ENCODE measurements at regions not wholly inside any gene's neighbourhood (a gene's known extent, or its start where the extent isn't known, plus 50 kb on each side); places are given as distances from the start of the nearest gene placed in this dataset.

DNA sequence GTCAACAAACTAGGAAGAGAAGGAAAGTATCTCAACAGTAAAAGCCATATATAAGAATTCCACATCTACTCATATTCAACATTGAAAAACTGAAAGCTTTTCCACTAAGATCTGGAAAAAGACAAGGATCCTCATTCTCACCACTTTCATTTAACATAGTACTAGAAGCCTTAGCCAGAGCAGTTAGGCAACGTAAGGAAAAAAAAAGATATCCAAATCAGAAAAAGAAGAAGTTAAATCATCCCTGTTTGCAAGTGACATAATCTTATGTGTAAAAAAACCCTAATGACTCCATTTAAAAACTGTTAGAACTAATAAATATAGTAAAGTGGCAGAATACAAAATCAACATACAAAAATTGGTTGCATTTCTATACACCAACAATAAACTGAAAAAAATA, 426.2 kb downstream of the BCAT1 start:
- H3K4me3 Mint-ChIP-seq (ENCODE audit: unreplicated experiment) = no peak overlapping the region
- no peaks in the 10 kb centered on the region for H3K4me1 Mint-ChIP-seq (ENCODE audit: unreplicated experiment)
- H3K36me3 Mint-ChIP-seq (ENCODE audit: low read depth, unreplicated experiment) = no peaks in the 10 kb centered on the region
- H3K27ac Mint-ChIP-seq (ENCODE audit: unreplicated experiment) = no peak overlapping the region
- no peaks in the 10 kb centered on the region for H3K9me3 Mint-ChIP-seq (ENCODE audit: unreplicated experiment)
- TF ChIP-seq, protein P1, sequence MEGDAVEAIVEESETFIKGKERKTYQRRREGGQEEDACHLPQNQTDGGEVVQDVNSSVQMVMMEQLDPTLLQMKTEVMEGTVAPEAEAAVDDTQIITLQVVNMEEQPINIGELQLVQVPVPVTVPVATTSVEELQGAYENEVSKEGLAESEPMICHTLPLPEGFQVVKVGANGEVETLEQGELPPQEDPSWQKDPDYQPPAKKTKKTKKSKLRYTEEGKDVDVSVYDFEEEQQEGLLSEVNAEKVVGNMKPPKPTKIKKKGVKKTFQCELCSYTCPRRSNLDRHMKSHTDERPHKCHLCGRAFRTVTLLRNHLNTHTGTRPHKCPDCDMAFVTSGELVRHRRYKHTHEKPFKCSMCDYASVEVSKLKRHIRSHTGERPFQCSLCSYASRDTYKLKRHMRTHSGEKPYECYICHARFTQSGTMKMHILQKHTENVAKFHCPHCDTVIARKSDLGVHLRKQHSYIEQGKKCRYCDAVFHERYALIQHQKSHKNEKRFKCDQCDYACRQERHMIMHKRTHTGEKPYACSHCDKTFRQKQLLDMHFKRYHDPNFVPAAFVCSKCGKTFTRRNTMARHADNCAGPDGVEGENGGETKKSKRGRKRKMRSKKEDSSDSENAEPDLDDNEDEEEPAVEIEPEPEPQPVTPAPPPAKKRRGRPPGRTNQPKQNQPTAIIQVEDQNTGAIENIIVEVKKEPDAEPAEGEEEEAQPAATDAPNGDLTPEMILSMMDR (IDR thresholded peaks at IDR 0.05; ENCODE audit: unreplicated experiment) = no peak
- H3K27me3 Mint-ChIP-seq (ENCODE audit: unreplicated experiment) = no peaks in the 10 kb centered on the region
- DNase-seq (ENCODE audit: low spot score) = no peak

DNA sequence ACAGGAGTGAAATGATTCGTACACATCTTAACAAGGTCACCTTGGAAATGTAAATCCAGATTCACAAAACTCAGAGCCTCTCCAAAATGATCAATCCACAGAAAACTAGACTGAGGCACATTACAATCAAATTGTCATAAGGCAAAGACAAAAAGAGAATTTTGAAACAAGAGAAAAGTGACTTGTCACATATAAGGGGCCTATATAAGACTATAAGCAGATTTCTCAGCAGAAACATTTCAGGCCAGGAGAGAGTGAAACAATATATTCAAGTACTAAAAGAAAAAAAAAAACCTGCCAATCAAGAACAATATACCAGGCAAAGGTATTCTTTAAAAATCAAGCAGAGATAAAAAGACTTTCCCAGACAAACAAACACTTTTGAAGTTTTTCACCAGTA, 429.1 kb downstream of the BCAT1 start:
- Mint-ChIP-seq H3K36me3 (ENCODE audit: low read depth, unreplicated experiment) (no peaks in the 10 kb centered on the region), H3K9me3 (ENCODE audit: unreplicated experiment) (no peaks in the 10 kb centered on the region), H3K27ac (ENCODE audit: unreplicated experiment) (no peak overlapping the region), H3K4me1 (ENCODE audit: unreplicated experiment) (no peaks in the 10 kb centered on the region), H3K27me3 (ENCODE audit: unreplicated experiment) (no peaks in the 10 kb centered on the region), H3K4me3 (ENCODE audit: unreplicated experiment) (no peak overlapping the region)
- no peak for DNase-seq (ENCODE audit: low spot score)
- TF ChIP-seq, protein P1 (IDR thresholded peaks at IDR 0.05; ENCODE audit: unreplicated experiment) = no peak

DNA sequence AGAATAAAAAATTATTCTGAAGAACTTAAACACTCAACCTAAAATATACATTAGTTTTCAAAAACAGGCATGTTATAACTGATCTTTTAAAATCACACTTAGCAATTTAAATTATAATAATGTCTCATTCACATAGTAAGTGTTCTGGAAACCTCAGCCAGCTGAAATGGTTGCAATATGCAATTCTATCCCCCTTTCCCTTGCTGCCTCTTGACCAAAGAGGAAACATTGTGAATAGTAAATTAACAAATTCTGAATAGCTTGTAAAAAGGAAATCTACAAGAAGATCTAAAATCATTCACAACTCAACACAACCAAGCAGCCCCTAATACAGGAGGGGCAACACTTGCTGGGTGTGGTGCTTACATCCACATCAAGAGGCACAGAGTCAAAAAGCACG, 431.9 kb downstream of the BCAT1 start:
- Mint-ChIP-seq H3K4me3 (ENCODE audit: unreplicated experiment) (no peak overlapping the region), H3K27ac (ENCODE audit: unreplicated experiment) (no peak overlapping the region), H3K4me1 (ENCODE audit: unreplicated experiment) (no peaks in the 10 kb centered on the region), H3K27me3 (ENCODE audit: unreplicated experiment) (peaks cover 2% of the 10 kb centered on the region), H3K9me3 (ENCODE audit: unreplicated experiment) (no peaks in the 10 kb centered on the region), H3K36me3 (ENCODE audit: low read depth, unreplicated experiment) (no peaks in the 10 kb centered on the region)
- TF ChIP-seq, protein P1 (IDR thresholded peaks at IDR 0.05; ENCODE audit: unreplicated experiment) = no peak
- no peak for DNase-seq (ENCODE audit: low spot score)

DNA sequence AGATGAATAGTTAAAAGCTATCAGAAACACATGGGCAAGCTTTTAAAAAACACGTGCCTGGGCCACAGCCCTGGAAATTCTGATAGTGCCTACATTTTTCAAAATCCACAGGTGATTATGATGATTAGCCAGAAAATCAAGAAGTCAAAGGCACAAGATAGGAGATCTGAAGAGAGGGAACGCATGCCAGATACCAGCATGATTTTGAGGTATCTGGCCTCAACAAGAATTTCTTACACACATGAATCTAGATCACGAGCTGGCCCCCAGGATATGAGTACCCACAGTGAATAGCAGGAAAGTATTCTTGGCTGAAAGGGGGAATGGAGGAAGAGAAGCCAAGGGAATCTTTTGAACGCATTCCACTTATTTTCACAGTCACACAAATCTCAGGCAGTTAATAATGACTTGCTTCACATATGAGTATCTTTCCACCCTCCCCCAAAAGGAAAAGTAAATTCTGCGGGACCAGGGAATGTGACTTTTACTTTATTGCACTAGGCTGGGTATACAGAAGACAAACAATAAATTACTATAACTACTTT, 438.2 kb downstream of the BCAT1 start:
- no peak overlapping the region for H3K27ac Mint-ChIP-seq (ENCODE audit: unreplicated experiment)
- H3K36me3 Mint-ChIP-seq (ENCODE audit: low read depth, unreplicated experiment) = no peaks in the 10 kb centered on the region
- no peaks in the 10 kb centered on the region for H3K4me1 Mint-ChIP-seq (ENCODE audit: unreplicated experiment)
- TF ChIP-seq, protein P1 (IDR thresholded peaks at IDR 0.05; ENCODE audit: unreplicated experiment) = no peak
- H3K4me3 Mint-ChIP-seq (ENCODE audit: unreplicated experiment) = no peak overlapping the region
- DNase-seq (ENCODE audit: low spot score) = no peak
- no peaks in the 10 kb centered on the region for H3K9me3 Mint-ChIP-seq (ENCODE audit: unreplicated experiment)
- peaks cover 2% of the 10 kb centered on the region for H3K27me3 Mint-ChIP-seq (ENCODE audit: unreplicated experiment)

DNA sequence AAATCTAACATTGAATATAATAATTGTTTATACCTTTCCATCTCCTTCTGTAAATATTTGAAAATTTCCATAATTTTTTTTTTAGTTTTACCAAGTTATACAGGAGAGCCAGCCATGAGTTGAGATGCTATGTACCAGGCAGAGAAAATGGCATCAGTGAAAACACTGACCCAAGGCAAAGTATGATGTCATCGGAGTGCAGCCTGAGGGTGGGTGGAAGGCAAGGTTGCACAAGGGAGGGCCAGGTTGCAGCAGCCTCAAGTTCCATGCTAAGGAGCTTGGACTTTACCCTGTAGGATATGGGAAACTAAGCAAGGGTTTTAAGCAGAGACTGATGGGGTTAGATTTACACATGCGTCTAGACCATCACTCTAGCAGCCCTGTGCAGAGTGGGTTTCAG, 441.1 kb downstream of the BCAT1 start:
- Mint-ChIP-seq H3K27me3 (ENCODE audit: unreplicated experiment) (no peaks in the 10 kb centered on the region), H3K4me3 (ENCODE audit: unreplicated experiment) (no peak overlapping the region), H3K9me3 (ENCODE audit: unreplicated experiment) (no peaks in the 10 kb centered on the region), H3K36me3 (ENCODE audit: low read depth, unreplicated experiment) (no peaks in the 10 kb centered on the region), H3K4me1 (ENCODE audit: unreplicated experiment) (no peaks in the 10 kb centered on the region), H3K27ac (ENCODE audit: unreplicated experiment) (no peak overlapping the region)
- TF ChIP-seq, protein P1 (IDR thresholded peaks at IDR 0.05; ENCODE audit: unreplicated experiment) = no peak
- DNase-seq (ENCODE audit: low spot score) = no peak

All from endothelial cell (in vitro differentiated cells).